ENCODE measurements at regions not wholly inside any gene's neighbourhood (a gene's known extent, or its start where the extent isn't known, plus 50 kb on each side); places are given as distances from the start of the nearest gene placed in this dataset.
"Not testable (repeated sequence)": the region's sequence is repeated elsewhere in the genome, so short reads cannot be mapped to it uniquely, and the experiment has no call there.

- no peak for DNase-seq
Measured at GRCh38 chr1:91606546-91607078, 106.0 kb downstream of the CDC7 start.

- not testable (repeated sequence) for DNase-seq
Measured at GRCh38 chr1:91607686-91608085, 107.0 kb downstream of the CDC7 start.

GRCh38 chr1:91608876-91609275 lies 108.2 kb downstream of the CDC7 start:
- no peak for DNase-seq

GRCh38 chr1:91609551-91609950 lies 108.9 kb downstream of the CDC7 start:
- peak; percentile 20 for DNase-seq

GRCh38 chr1:91610102-91610501 lies 109.5 kb downstream of the CDC7 start:
- DNase-seq = no peak

GRCh38 chr1:91610789-91611188 lies 110.1 kb downstream of the CDC7 start:
- no peak for DNase-seq

- DNase-seq = peak; percentile 37
Measured at GRCh38 chr1:91611483-91611917, 110.8 kb downstream of the CDC7 start.

- no peak for DNase-seq
Measured at GRCh38 chr1:91613595-91613994, 112.9 kb downstream of the CDC7 start.

GRCh38 chr1:91616712-91617111 lies 116.1 kb downstream of the CDC7 start:
- DNase-seq = no peak

- no peak for DNase-seq
Measured at GRCh38 chr1:91617285-91617765, 116.7 kb downstream of the CDC7 start.

- DNase-seq = no peak
Measured at GRCh38 chr1:91619881-91620280, 119.2 kb downstream of the CDC7 start.

GRCh38 chr1:91621360-91621759 lies 120.7 kb downstream of the CDC7 start:
- no peak for DNase-seq

- no peak for DNase-seq
Measured at GRCh38 chr1:91621907-91622306, 121.3 kb downstream of the CDC7 start.

- no peak for DNase-seq
Measured at GRCh38 chr1:91622616-91623015, 122.0 kb downstream of the CDC7 start.

GRCh38 chr1:91623020-91623419 lies 122.4 kb downstream of the CDC7 start:
- DNase-seq = no peak

- DNase-seq = no peak
Measured at GRCh38 chr1:91624331-91624730, 123.7 kb downstream of the CDC7 start.
